ENCODE measurements at regions not wholly inside any gene's neighbourhood (a gene's known extent, or its start where the extent isn't known, plus 50 kb on each side); places are given as distances from the start of the nearest gene placed in this dataset.
A peak's percentile ranks its signal among the peaks of the same experiment; 100 is the strongest.
"Not testable (repeated sequence)": the region's sequence is repeated elsewhere in the genome, so short reads cannot be mapped to it uniquely, and the experiment has no call there.

GRCh38 chr7:81248420-81248819 is 329.6 kb upstream of the SEMA3C start:
- no peak overlapping the region for H3K4me3 Mint-ChIP-seq
- TF ChIP-seq, protein P1, sequence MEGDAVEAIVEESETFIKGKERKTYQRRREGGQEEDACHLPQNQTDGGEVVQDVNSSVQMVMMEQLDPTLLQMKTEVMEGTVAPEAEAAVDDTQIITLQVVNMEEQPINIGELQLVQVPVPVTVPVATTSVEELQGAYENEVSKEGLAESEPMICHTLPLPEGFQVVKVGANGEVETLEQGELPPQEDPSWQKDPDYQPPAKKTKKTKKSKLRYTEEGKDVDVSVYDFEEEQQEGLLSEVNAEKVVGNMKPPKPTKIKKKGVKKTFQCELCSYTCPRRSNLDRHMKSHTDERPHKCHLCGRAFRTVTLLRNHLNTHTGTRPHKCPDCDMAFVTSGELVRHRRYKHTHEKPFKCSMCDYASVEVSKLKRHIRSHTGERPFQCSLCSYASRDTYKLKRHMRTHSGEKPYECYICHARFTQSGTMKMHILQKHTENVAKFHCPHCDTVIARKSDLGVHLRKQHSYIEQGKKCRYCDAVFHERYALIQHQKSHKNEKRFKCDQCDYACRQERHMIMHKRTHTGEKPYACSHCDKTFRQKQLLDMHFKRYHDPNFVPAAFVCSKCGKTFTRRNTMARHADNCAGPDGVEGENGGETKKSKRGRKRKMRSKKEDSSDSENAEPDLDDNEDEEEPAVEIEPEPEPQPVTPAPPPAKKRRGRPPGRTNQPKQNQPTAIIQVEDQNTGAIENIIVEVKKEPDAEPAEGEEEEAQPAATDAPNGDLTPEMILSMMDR (IDR thresholded peaks at IDR 0.05), result no peak
- H3K27me3 Mint-ChIP-seq (ENCODE audit: insufficient read depth), result no peaks in the 10 kb centered on the region; the same call in 1 of the 2 replicates
- peaks cover 6% of the 10 kb centered on the region; the same call in 1 of the 2 replicates for H3K4me1 Mint-ChIP-seq (ENCODE audit: low read depth)
- DNase-seq, result no peak
- no peaks in the 10 kb centered on the region for H3K36me3 Mint-ChIP-seq (ENCODE audit: low read depth)
- no peaks in the 10 kb centered on the region for H3K9me3 Mint-ChIP-seq
- no peak overlapping the region for H3K27ac Mint-ChIP-seq

GRCh38 chr7:81247364-81247763 is 328.5 kb upstream of the SEMA3C start:
- not testable (repeated sequence) for H3K27me3 Mint-ChIP-seq (ENCODE audit: insufficient read depth)

DNA sequence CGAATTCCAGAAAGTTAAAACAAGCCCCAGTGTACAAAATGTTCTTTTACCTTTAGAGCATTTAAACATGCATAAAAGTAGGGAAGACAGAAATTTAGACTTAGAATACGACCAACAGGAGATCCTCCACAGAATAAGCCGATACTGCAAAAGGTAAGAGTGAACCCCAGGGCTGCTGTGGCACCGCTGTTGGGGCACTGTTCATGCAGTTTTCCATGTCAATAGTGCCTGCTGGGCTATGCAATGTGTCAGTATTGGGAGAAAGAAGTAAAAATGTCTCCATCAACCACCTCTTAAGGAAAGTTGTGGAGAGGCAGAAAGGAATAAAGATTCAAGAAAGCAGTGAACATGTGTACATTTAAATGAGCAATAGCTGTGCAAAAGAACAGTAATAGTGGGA is 326.5 kb upstream of the SEMA3C start:
- no peak overlapping the region for H3K4me3 Mint-ChIP-seq
- H3K4me1 Mint-ChIP-seq (ENCODE audit: low read depth), result peaks cover 17% of the 10 kb centered on the region
- no peaks in the 10 kb centered on the region for H3K36me3 Mint-ChIP-seq (ENCODE audit: low read depth)
- TF ChIP-seq, protein P1 (IDR thresholded peaks at IDR 0.05), result no peak
- no peak overlapping the region for H3K27ac Mint-ChIP-seq
- H3K9me3 Mint-ChIP-seq, result no peaks in the 10 kb centered on the region
- DNase-seq, result no peak
- H3K27me3 Mint-ChIP-seq (ENCODE audit: insufficient read depth), result no peaks in the 10 kb centered on the region; the same call in 1 of the 2 replicates

More at GRCh38 chr7:81247364-81247763, 328.5 kb upstream of the SEMA3C start:
- not testable (repeated sequence) for H3K9me3 Mint-ChIP-seq; H3K4me3 Mint-ChIP-seq; H3K36me3 Mint-ChIP-seq (ENCODE audit: low read depth); H3K27ac Mint-ChIP-seq; DNase-seq; H3K4me1 Mint-ChIP-seq (ENCODE audit: low read depth)

GRCh38 chr7:81244224-81244623 is 325.4 kb upstream of the SEMA3C start:
- Mint-ChIP-seq H3K27me3 (ENCODE audit: insufficient read depth) (no peaks in the 10 kb centered on the region; the same call in 1 of the 2 replicates), H3K36me3 (ENCODE audit: low read depth) (no peaks in the 10 kb centered on the region), H3K4me3 (no peak overlapping the region), H3K9me3 (no peaks in the 10 kb centered on the region), H3K27ac (no peak overlapping the region), H3K4me1 (ENCODE audit: low read depth) (peaks cover 12% of the 10 kb centered on the region)
- no peak for DNase-seq
- TF ChIP-seq, protein P1 (IDR thresholded peaks at IDR 0.05), result peak; percentile 19; the same call in 1 of the 2 replicates

- Mint-ChIP-seq H3K36me3 (ENCODE audit: low read depth) (no peaks in the 10 kb centered on the region), H3K9me3 (no peaks in the 10 kb centered on the region), H3K4me1 (ENCODE audit: low read depth) (peaks cover 6% of the 10 kb centered on the region; the same call in 1 of the 2 replicates), H3K27ac (no peak overlapping the region), H3K4me3 (no peak overlapping the region), H3K27me3 (ENCODE audit: insufficient read depth) (no peaks in the 10 kb centered on the region)
- TF ChIP-seq, protein P1 (IDR thresholded peaks at IDR 0.05), result no peak
- no peak for DNase-seq
Observed at GRCh38 chr7:81236560-81236959, 317.7 kb upstream of the SEMA3C start.

DNA sequence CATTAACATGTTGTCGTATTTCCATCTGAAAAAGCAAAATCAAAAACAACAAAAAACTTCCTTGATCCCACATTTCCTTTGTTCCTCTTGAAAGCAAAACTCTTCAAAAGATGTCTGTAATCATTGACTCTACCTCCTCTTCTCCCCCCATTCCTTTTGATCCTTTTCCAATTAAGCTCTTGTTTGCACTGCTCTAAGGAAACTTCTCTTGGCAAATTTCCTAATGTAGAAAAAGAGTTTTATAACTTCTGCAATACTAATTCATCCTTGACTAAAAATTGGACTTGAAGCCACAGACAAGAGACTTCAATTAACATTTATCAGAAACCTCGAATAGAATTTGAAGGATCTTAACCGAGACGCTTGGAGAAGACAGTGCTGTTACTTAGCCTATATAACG is 317.1 kb upstream of the SEMA3C start:
- H3K4me1 Mint-ChIP-seq (ENCODE audit: low read depth), result peaks cover under 1% of the 10 kb centered on the region; the same call in 1 of the 2 replicates
- H3K27me3 Mint-ChIP-seq (ENCODE audit: insufficient read depth), result no peaks in the 10 kb centered on the region
- H3K4me3 Mint-ChIP-seq, result no peak overlapping the region
- no peaks in the 10 kb centered on the region for H3K9me3 Mint-ChIP-seq
- no peak overlapping the region for H3K27ac Mint-ChIP-seq
- no peak for DNase-seq
- no peaks in the 10 kb centered on the region for H3K36me3 Mint-ChIP-seq (ENCODE audit: low read depth)
- TF ChIP-seq, protein P1 (IDR thresholded peaks at IDR 0.05), result no peak
